NCI-H446 (cell line): ENCODE measurements at regions not wholly inside any gene's neighbourhood (a gene's known extent, or its start where the extent isn't known, plus 50 kb on each side); places are given as distances from the start of the nearest gene placed in this dataset.
A peak's percentile ranks its signal among the peaks of the same experiment; 100 is the strongest.

ENCODE experiments used
- DNase-seq, 2 experiments: peaks; one replicate each; lab custom pipeline; 2025; lab: John Stamatoyannopoulos, UW

GRCh38 chr4:116438417-116438816 is 647.0 kb downstream of the TRAM1L1 start:
- no peak for DNase-seq

GRCh38 chr4:116427666-116428065 is 657.7 kb downstream of the TRAM1L1 start:
- DNase-seq = no peak

GRCh38 chr4:116413222-116413621 is 672.2 kb downstream of the TRAM1L1 start:
- DNase-seq = no peak

- no peak for DNase-seq
Measured at GRCh38 chr4:116401293-116401692, 684.1 kb downstream of the TRAM1L1 start.

GRCh38 chr4:116400480-116400879 is 684.9 kb downstream of the TRAM1L1 start:
- peak in 1 of 2 experiments; percentile 72 for DNase-seq

- no peak for DNase-seq
Measured at GRCh38 chr4:116397714-116398113, 687.7 kb downstream of the TRAM1L1 start.

- no peak for DNase-seq
Measured at GRCh38 chr4:116397291-116397690, 688.1 kb downstream of the TRAM1L1 start.

- DNase-seq = no peak
Measured at GRCh38 chr4:116395408-116395807, 690.0 kb downstream of the TRAM1L1 start.

- no peak for DNase-seq
Measured at GRCh38 chr4:116391020-116391419, 694.4 kb downstream of the TRAM1L1 start.

- DNase-seq = no peak
Measured at GRCh38 chr4:116389139-116389538, 696.2 kb downstream of the TRAM1L1 start.

GRCh38 chr4:116387937-116388474 is 697.4 kb downstream of the TRAM1L1 start:
- DNase-seq = no peak

- no peak for DNase-seq
Measured at GRCh38 chr4:116386856-116387255, 698.5 kb downstream of the TRAM1L1 start.

- no peak for DNase-seq
Measured at GRCh38 chr4:116385583-116385982, 699.8 kb downstream of the TRAM1L1 start.

GRCh38 chr4:116374815-116375214 is 710.6 kb downstream of the TRAM1L1 start:
- DNase-seq = no peak

- DNase-seq = no peak
Measured at GRCh38 chr4:116362583-116362982, 722.8 kb downstream of the TRAM1L1 start.

GRCh38 chr4:116361790-116362189 is 723.6 kb downstream of the TRAM1L1 start:
- DNase-seq = peak; percentile 96 to 97

GRCh38 chr4:116358633-116359222 is 726.6 kb downstream of the TRAM1L1 start:
- DNase-seq = peak; percentile 96 to 97

- peak; percentile 99 to 100 for DNase-seq
Measured at GRCh38 chr4:116357758-116358157, 727.6 kb downstream of the TRAM1L1 start.

- DNase-seq = no peak
Measured at GRCh38 chr4:116346750-116347149, 738.6 kb downstream of the TRAM1L1 start.

GRCh38 chr4:116343809-116344208 is 741.6 kb downstream of the TRAM1L1 start:
- peak in 1 of 2 experiments; percentile 65 for DNase-seq

GRCh38 chr4:116342143-116342542 is 743.2 kb downstream of the TRAM1L1 start:
- no peak for DNase-seq

- DNase-seq = no peak
Measured at GRCh38 chr4:116332508-116332907, 752.9 kb downstream of the TRAM1L1 start.

GRCh38 chr4:116328261-116328860 is 757.0 kb downstream of the TRAM1L1 start:
- no peak for DNase-seq

GRCh38 chr4:116323606-116324005 is 761.8 kb downstream of the TRAM1L1 start:
- DNase-seq = peak in 1 of 2 experiments; percentile 75
